ENCODE measurements at regions not wholly inside any gene's neighbourhood (a gene's known extent, or its start where the extent isn't known, plus 50 kb on each side); places are given as distances from the start of the nearest gene placed in this dataset.

DNA sequence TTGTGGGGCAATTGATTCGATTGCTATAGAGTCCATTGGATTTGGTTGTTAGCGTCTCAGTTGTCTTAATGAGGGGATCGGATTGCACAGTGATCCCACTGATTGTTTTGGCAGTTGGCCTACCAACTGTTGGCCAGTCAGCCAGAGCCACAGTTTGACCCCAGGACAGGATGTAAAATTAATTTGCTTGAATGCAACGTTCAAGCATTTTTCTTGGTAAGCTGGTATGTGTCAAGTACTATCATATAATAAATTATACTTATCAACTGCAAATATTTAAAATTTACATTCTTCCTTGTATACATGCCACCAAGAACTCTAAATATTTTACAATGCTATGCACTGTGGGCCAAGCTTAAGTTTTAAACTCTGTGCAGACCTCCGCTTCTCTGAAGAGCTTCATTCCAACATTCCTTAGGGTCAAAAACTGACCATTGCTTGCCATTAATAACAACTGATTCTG lies 80.4 kb upstream of the OSMR start:
- H3K27ac ChIP-seq, result no peak overlapping the region
- TF ChIP-seq, protein P1, sequence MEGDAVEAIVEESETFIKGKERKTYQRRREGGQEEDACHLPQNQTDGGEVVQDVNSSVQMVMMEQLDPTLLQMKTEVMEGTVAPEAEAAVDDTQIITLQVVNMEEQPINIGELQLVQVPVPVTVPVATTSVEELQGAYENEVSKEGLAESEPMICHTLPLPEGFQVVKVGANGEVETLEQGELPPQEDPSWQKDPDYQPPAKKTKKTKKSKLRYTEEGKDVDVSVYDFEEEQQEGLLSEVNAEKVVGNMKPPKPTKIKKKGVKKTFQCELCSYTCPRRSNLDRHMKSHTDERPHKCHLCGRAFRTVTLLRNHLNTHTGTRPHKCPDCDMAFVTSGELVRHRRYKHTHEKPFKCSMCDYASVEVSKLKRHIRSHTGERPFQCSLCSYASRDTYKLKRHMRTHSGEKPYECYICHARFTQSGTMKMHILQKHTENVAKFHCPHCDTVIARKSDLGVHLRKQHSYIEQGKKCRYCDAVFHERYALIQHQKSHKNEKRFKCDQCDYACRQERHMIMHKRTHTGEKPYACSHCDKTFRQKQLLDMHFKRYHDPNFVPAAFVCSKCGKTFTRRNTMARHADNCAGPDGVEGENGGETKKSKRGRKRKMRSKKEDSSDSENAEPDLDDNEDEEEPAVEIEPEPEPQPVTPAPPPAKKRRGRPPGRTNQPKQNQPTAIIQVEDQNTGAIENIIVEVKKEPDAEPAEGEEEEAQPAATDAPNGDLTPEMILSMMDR (conservative IDR thresholded peaks at IDR 0.05), result no peak
- no peak for TF ChIP-seq ZFX (IDR thresholded peaks at IDR 0.05)

DNA sequence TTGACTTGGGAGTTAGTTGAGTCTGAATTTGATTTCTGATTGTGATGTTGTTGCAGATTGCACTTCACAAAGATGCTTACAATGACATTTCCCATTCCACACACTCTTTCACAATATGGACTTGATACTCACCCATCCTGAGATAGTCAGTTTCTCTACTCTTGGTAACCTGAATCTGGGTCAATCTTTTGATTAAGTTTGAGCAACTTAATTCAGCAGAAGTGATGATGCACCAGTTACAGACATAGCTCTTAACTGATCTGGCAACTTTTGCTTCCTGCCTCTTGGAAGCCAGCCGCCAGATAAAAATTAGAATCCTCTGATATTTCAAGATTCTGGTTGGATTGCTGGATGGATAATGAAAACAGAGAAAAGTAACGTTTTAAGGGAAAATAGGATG lies 79.7 kb upstream of the OSMR start:
- no peak overlapping the region for H3K27ac ChIP-seq
- TF ChIP-seq ZFX (IDR thresholded peaks at IDR 0.05), result no peak
- TF ChIP-seq, protein P1 (conservative IDR thresholded peaks at IDR 0.05), result no peak

DNA sequence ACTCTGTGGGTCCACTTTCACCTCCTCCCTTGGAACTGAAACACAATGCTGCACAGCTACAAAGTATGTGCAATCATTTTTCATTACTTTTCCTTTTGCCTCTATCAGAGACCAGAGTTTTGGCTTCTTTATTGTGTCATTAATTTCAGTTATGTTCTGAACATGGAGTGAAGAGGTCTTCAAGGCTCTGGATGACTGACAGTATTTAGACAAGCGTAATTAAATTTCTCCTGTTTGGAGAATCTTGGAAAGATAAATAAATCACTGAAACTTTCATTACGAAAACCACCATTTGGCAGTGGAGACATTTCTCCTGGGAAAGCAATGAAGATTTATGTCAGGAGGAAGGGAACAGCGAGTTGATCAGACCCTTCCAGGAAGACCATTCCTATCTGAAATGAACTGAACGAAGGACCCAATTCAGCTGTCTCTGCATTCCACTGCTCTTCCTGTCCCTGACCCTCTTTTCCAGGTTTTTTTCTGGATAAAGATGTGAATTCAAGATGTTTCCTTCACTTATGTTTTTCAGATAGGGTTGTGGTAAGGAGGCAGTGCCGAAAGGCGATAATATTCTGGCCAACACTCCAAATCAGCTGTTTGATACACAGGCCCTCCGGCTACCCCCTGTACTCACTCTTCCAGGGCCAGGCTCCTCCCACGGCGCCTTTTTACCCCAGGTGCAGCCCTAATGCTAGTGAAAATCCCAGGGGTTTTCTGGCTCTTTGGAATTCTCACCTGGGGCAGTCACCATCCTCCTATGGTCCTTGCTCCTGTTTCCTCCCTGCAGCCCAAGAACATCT lies 77.2 kb upstream of the OSMR start:
- no peak overlapping the region for H3K27ac ChIP-seq
- TF ChIP-seq ZFX (IDR thresholded peaks at IDR 0.05), result no peak
- TF ChIP-seq, protein P1 (conservative IDR thresholded peaks at IDR 0.05), result no peak

DNA sequence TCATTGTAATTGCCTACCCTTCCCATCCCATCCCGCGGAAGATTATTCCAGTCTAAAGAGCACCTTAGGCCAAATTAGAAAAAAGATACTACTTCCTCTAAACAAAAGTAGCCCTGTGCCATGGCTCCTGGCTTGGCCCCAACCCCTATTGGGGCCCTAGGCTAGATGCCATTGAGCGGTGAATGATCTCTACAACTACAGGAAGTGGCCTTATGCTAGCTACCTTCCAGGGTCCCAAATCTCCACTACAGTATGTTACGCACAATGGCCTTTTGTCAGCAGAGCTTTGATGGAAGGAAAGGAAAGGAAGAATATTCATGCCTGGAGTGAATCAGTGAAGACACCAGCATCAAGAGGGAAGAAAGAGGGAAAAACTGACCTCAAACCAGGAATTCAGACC lies 73.3 kb upstream of the OSMR start:
- no peak overlapping the region for H3K27ac ChIP-seq
- no peak for TF ChIP-seq ZFX (IDR thresholded peaks at IDR 0.05)
- TF ChIP-seq, protein P1 (conservative IDR thresholded peaks at IDR 0.05), result no peak

DNA sequence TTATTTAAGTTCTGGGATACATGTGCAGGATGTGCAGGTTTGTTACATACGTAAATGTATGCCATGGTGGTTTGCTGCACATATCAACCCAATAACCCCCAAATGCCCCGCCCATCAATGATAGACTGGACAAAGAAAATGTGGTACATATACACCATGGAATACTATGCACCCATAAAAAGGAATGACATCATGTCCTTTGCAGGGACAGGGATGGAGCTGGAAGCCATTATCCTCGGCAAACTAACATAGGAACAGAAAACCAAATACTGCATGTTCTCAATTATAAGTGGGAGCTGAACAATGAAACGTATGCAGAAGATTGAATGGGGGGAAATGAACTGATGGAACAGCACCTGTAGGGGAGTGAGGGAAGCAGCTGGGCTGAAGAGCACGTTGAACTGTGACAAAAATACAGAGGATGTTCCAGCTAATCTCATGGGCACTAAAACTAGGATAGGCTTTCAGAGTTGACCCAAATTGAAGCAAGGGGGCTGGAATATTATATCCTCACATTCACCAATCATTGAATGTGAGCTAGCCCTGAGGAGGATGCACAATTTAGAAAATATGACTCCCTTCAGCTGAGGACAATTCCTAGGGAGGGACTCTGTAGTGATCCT lies 70.5 kb upstream of the OSMR start:
- no peak overlapping the region for H3K27ac ChIP-seq
- TF ChIP-seq, protein P1 (conservative IDR thresholded peaks at IDR 0.05), result no peak
- TF ChIP-seq ZFX (IDR thresholded peaks at IDR 0.05), result no peak

DNA sequence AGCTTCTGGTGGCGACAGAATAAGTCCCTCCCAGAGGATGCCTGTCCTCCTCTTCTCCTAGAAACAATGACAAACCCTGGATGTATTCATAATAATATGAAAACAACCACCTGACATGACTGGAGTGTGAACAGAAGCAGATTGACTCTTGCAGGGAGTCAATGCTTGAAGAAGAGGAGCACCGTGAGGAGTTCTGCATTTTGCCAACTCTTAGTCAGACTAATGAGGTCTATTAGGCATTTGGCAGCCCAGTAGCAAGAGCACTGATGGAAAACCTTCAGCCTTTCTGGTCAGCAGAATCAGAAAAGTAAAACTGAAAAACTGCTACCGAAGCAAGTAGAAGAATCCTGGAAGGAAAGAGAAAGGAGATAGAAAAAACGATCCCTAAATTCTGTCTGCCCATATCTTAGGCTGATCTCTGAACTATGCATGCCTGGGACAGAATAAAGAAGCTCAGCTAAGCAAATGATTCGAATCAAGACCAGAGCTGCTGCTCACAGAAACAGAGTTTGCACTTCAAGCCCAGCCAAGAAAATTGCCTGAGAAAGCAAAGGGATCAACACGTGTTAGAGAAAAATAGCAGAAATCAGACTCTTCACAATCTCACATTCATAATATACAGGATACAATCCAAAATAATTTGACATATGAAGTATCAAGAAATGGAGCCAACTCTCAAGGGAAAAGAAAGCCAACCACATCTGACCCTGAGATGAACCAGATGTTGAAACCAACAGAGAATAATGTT lies 69.5 kb upstream of the OSMR start:
- no peak overlapping the region for H3K27ac ChIP-seq
- no peak for TF ChIP-seq ZFX (IDR thresholded peaks at IDR 0.05)
- TF ChIP-seq, protein P1 (conservative IDR thresholded peaks at IDR 0.05), result no peak

DNA sequence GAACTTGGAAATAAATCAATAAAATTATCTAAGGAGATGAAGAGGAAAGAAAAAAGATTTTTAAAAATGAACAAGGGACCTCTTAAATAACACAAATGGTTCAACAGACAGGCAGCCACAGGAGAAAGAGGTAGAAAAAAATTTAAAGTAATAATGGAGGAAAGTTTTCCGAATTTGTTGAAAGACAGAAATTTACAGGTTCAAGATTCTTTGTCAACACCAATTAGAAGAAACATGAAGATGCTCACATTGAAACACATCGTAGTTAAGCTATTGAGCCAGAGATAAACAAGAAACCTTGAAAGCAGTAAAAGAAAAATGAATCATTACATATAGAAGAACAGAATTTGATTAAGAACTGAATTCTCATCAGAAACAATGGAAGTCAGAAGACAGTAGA lies 68.7 kb upstream of the OSMR start:
- TF ChIP-seq, protein P1 (conservative IDR thresholded peaks at IDR 0.05), result no peak
- no peak for TF ChIP-seq ZFX (IDR thresholded peaks at IDR 0.05)
- H3K27ac ChIP-seq, result no peak overlapping the region
